ENCODE measurements at regions not wholly inside any gene's neighbourhood (a gene's known extent, or its start where the extent isn't known, plus 50 kb on each side); places are given as distances from the start of the nearest gene placed in this dataset.
"Not testable (repeated sequence)": the region's sequence is repeated elsewhere in the genome, so short reads cannot be mapped to it uniquely, and the experiment has no call there.

- no peak for DNase-seq
- in situ Hi-C loops (cut with HindIII; ENCODE audit: low pct_ligation_motif_present, low pct_unique_long_range_greater_than_20kb, low sequenced_read_pairs), result no loop called here
Measured at GRCh38 chr3:159238646-159239045, 436.8 kb downstream of the MFSD1 start.

GRCh38 chr3:159239059-159239458 lies 437.2 kb downstream of the MFSD1 start:
- in situ Hi-C loops (cut with HindIII; ENCODE audit: low pct_ligation_motif_present, low pct_unique_long_range_greater_than_20kb, low sequenced_read_pairs), result no loop called here
- DNase-seq, result no peak

DNA sequence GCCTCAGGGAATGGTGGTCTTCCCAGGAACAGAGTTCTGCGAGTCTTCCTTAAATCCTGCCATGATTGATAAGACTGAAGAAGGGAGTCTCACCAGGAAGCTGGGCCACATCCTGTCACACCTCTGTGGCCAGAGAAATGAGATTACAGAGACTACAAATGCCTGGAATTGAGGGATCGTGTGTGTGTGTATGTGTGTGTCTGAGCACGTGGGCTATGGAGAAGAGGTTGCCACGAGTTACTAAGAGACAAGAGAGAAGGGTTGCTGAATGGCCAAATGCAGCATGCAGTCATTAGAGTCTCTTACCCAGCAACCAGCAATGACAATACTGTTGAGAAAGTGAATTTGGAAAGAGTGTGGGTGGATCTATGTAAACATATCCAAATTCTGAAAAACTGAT lies 443.1 kb downstream of the MFSD1 start:
- in situ Hi-C loops (cut with HindIII; ENCODE audit: low pct_ligation_motif_present, low pct_unique_long_range_greater_than_20kb, low sequenced_read_pairs), result no loop called here
- no peak for DNase-seq

DNA sequence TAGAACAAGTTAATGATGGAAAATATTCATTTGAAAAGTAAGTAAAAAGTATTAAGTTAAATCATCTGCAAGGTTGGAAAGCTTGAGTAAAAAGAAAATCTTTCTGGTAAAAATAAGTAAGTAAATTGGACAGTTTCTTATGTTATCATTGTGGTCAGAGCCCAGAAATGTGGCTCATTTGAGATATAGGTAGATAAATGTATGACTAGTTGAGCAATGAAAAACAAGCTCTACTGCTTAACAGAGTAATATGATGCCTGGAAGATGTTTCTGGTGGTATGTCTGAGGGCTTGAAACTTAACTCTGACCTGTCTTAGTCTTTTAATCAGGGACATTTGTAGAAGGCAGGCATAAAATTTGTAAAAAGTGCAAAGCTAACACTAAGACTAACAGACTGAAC lies 444.0 kb downstream of the MFSD1 start:
- in situ Hi-C loops (cut with HindIII; ENCODE audit: low pct_ligation_motif_present, low pct_unique_long_range_greater_than_20kb, low sequenced_read_pairs), result no loop called here

GRCh38 chr3:159246385-159246784 lies 444.5 kb downstream of the MFSD1 start:
- in situ Hi-C loops (cut with HindIII; ENCODE audit: low pct_ligation_motif_present, low pct_unique_long_range_greater_than_20kb, low sequenced_read_pairs), result no loop called here

More for the DNA sequence above, 444.0 kb downstream of the MFSD1 start:
- DNase-seq, result no peak

GRCh38 chr3:159249472-159250174 lies 447.8 kb downstream of the MFSD1 start:
- no peak for DNase-seq
- in situ Hi-C loops (cut with HindIII; ENCODE audit: low pct_ligation_motif_present, low pct_unique_long_range_greater_than_20kb, low sequenced_read_pairs), result no loop called here

More at GRCh38 chr3:159246385-159246784, 444.5 kb downstream of the MFSD1 start:
- no peak for DNase-seq

DNA sequence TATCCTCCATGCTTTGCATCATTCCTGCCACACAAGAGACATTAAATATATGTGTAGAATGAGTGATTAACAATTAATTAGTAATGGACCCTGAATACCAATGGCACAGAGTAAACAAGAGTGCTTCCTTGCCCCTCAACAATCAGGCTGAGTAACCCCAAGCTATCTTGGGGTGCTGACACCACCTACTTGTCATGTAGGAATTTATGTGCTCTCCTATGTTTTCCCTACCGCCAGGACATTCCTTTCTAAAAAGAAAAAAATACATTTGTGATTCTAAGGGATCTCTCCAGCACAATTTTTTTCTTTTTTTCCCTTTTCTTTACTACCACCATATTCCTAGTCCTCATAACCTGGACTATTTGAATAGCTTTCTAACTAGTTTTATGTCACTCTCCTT lies 449.1 kb downstream of the MFSD1 start:
- DNase-seq, result no peak
- in situ Hi-C loops (cut with HindIII; ENCODE audit: low pct_ligation_motif_present, low pct_unique_long_range_greater_than_20kb, low sequenced_read_pairs), result no loop called here

DNA sequence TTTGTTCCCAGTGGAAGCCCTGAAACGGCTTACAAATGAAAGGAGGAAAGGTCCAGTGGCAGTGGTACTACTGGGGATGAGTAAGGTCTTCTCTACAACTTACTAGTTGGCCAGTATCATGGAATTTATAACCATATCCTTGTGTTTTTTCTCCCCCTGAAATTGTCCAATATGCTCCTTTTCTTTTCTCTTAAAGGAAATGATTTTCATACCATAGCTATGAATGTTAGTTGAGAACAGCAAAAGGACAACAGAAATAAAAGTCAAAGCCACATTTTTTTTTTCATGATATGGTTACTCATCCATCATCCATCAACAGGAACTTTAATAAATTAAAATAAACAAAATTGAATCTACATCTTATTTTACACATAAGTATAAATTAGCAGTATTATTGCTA lies 450.4 kb downstream of the MFSD1 start:
- in situ Hi-C loops (cut with HindIII; ENCODE audit: low pct_ligation_motif_present, low pct_unique_long_range_greater_than_20kb, low sequenced_read_pairs), result no loop called here
- DNase-seq, result no peak

DNA sequence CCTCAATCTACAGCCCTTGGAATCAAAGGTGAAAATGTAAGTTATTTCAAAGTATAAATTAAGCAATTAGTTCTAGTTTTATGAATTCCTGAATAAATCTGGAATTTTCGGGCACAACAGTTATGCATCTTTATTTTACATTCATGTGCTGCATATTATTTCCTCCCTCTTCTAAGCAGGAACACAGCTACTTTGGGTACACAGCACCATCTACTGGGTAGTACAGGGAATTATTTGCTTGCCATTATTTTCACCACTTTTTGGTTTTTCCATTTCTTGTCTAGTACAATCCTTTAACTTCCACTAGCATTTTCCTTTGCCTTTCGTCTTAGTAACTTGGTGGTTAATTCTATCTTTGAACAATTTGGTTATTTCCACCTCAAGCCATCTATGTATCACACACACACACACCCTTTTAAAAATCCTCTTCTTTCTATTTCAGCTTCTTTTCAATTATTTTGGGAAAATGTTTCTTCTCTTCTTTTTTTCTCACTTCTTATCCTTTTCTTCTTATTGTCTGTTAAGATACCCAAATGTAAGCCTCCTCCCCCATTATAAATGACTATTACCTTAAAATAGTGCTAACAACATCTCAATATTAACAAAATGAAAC lies 451.0 kb downstream of the MFSD1 start:
- peak; percentile 49 for DNase-seq
- in situ Hi-C loops (cut with HindIII; ENCODE audit: low pct_ligation_motif_present, low pct_unique_long_range_greater_than_20kb, low sequenced_read_pairs), result no loop called here

GRCh38 chr3:159253860-159254259 lies 452.0 kb downstream of the MFSD1 start:
- DNase-seq, result no peak

DNA sequence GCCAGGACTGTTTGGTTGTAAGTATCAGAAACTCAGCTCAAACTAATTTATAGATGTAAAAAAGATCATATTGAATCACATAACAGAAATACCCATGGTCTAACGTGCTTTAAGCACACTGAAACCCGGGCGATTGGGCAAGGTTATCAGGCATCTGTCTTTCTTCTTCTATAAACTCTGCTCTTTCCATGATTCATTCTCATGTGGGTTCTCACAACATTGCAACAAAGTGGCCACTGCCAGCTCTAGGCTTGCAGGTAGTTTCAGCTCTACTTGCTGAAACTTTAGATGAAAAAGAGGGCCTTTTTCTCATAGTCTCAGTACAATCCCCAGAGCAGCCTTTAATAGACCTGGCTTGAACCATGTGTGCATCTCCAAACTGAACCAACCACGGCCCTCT lies 456.1 kb downstream of the MFSD1 start:
- no peak for DNase-seq
- in situ Hi-C loops (cut with HindIII; ENCODE audit: low pct_ligation_motif_present, low pct_unique_long_range_greater_than_20kb, low sequenced_read_pairs), result no loop called here

More at GRCh38 chr3:159253860-159254259, 452.0 kb downstream of the MFSD1 start:
- in situ Hi-C loops (cut with HindIII; ENCODE audit: low pct_ligation_motif_present, low pct_unique_long_range_greater_than_20kb, low sequenced_read_pairs), result no loop called here

- DNase-seq, result no peak
- in situ Hi-C loops (cut with HindIII; ENCODE audit: low pct_ligation_motif_present, low pct_unique_long_range_greater_than_20kb, low sequenced_read_pairs), result no loop called here
Measured at GRCh38 chr3:159258934-159259333, 457.1 kb downstream of the MFSD1 start.

DNA sequence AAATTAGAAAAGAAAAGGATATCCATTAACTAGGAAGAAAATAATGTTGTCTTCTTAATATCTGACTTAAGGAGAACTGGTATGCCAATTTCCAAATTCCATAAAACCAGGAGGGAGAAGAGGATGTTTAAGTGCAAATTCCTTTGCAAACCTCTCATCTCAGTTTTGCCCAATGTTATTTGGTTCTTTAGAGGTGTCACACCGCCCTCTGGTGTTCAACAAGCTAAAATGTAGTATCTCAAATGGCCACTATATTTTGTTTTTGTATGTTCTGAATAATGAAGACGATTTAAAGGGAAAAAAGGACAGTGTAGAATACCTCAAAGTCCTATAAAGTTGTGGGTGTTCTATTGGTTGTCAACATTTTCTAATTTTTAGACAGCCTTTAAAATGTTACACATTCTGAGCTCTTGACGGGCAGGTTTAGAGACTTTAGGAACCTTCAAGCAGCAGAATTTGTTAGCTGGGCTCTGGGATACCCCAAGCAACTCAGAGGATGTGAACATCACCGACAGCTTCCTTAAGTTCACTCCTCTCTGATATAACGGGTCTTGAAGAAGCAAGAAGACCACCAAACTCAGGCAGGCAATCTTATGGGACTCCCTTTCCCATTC lies 458.3 kb downstream of the MFSD1 start:
- peak; percentile 59 for DNase-seq
- in situ Hi-C loops (cut with HindIII; ENCODE audit: low pct_ligation_motif_present, low pct_unique_long_range_greater_than_20kb, low sequenced_read_pairs), result no loop called here

GRCh38 chr3:159261333-159261732 lies 459.5 kb downstream of the MFSD1 start:
- in situ Hi-C loops (cut with HindIII; ENCODE audit: low pct_ligation_motif_present, low pct_unique_long_range_greater_than_20kb, low sequenced_read_pairs); DNase-seq: not testable (repeated sequence)

- peak; percentile 51 for DNase-seq
- in situ Hi-C loops (cut with HindIII; ENCODE audit: low pct_ligation_motif_present, low pct_unique_long_range_greater_than_20kb, low sequenced_read_pairs), result no loop called here
Measured at GRCh38 chr3:159263750-159264553, 462.1 kb downstream of the MFSD1 start.

DNA sequence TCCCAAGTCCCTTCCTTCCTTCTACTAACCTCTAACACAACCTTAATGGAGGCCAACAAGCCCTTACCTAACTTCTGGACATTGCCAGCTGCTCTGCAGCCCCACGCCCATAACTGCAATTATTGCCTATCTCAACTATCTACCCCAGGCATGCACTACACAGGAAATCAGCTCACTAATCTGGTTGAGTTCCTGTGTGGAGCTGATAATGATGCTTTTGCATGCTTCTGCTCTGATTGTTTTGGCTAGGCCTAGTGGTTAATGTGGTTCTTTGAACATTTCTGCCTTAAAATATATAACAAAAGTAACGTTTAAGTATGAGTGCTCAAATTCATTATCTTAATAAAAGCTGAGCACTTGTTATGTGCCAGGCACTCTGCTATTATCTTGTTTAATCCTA lies 463.9 kb downstream of the MFSD1 start:
- DNase-seq, result no peak
- in situ Hi-C loops (cut with HindIII; ENCODE audit: low pct_ligation_motif_present, low pct_unique_long_range_greater_than_20kb, low sequenced_read_pairs), result no loop called here

DNA sequence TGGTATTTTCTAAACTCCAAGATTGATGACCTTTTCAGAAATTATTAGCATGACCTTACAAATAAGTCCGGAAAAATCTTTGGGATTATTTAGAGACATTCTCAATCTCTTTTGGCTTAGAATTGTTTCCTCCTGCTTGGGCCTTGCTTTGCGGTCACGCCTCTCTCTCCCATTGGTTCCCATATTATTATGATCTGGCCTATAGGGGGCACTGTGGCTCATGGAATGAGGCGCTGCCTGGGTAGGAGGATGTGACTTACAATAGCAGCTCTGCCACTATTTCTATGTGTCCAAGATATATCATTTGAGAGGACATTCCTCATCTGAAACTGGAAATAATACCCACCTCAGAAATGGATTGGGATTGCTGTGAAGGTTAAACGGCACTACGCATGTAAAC lies 464.9 kb downstream of the MFSD1 start:
- in situ Hi-C loops (cut with HindIII; ENCODE audit: low pct_ligation_motif_present, low pct_unique_long_range_greater_than_20kb, low sequenced_read_pairs), result no loop called here
- peak; percentile 42 for DNase-seq

GRCh38 chr3:159271799-159272512 lies 470.1 kb downstream of the MFSD1 start:
- in situ Hi-C loops (cut with HindIII; ENCODE audit: low pct_ligation_motif_present, low pct_unique_long_range_greater_than_20kb, low sequenced_read_pairs), result no loop called here
- DNase-seq, result no peak
